AG08396 (cell line): ENCODE measurements at regions not wholly inside any gene's neighbourhood (a gene's known extent, or its start where the extent isn't known, plus 50 kb on each side); places are given as distances from the start of the nearest gene placed in this dataset.

Experiments
- DNase-seq: peaks from one replicate; pipeline ENCODE4 v3.0.0; 2012; ENCODE audit warnings: low spot score, mixed read lengths

DNA sequence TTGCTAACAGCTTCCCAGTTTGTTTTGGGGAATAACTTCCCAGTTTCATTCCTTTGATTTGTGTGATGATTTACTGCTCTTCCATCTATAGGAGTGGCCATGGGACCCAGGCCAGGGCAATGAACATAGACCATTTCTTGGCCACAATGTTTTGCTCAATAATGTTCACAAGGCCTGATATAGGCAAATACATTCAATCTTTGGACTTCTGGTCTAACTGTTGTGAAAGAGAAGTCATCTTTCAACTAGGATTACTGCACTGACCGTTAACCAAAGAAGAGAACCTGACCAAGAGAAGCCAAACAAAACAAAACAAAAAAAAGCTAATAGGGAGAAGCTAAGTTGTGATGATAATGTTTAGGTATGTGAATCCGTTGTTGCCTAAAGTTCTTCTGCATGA lies 221.8 kb upstream of the SUCLG2 start:
- DNase-seq = no peak

DNA sequence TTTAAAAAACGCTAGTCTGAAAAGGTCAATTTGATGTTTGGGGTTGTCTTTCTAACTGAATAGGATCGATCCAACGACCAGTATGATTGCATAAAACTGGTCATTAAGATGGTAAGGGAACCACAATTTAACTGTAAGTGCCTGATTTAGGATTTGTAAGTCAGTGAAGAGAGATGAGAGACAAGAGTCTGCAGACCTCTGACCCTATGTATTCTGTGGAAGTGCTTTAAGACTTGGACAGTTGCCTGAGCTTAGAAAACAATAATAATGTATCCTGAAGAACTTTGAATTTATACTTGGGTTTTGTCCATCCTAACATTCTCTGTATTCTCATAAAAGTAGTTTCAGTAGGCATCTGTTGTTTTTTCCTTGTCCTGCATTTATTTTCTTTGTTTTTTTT lies 221.4 kb upstream of the SUCLG2 start:
- no peak for DNase-seq

DNA sequence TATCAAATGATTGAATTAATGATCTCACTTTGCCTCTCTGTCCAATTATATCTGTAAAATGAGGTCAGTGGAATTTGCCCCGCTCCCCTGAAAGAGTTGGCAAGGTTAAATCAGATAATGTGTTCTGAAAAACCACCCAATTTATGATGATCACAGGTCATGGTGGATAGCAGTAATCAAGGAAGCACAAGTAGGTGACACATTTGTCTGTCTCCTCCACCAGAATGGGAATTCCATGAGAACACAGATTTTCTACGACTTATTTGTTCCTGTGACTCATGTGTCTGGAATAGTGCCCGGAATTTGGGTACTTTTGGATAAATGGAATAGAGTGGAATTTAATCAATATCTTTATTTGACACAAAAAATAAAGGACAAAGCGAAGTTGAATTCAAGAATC lies 220.9 kb upstream of the SUCLG2 start:
- DNase-seq = no peak

DNA sequence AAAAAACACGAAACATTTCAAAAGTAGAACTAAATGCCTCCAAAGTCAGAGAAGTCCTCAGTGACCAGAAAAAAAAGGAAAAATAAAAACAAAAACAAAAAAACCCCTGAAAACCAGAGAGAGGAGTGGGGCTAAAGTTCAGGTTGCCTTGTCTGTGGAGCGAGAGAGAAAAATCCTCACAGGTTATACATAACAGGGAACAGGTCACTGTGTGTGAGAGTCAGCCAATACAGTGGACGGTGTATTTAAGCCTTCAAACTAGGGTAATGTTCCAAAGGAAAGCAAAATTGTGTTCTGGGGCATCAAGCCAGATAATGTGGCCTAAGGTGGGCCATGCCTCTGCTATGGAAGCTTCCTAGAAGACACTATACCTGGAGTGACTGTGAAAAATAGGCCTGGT lies 216.1 kb upstream of the SUCLG2 start:
- DNase-seq = no peak

DNA sequence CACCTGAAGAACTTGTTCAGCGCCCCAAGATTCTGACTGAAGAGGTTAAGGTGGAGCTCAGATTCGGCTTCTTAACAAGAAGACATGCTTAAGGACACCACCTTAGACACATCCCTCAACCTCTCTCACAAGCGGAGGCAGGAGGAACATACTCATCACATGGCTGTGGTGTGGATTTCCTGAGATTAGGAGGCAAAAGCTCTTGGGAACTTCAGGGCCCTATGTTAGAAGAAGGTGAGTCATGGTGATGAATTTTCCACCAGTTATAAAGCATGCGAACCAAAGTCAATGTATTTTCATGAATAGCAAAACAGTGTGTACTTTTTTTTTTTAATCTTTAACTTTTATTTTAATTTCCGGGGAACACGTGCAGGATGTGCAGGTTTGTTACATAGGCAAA lies 212.2 kb upstream of the SUCLG2 start:
- DNase-seq = no peak

DNA sequence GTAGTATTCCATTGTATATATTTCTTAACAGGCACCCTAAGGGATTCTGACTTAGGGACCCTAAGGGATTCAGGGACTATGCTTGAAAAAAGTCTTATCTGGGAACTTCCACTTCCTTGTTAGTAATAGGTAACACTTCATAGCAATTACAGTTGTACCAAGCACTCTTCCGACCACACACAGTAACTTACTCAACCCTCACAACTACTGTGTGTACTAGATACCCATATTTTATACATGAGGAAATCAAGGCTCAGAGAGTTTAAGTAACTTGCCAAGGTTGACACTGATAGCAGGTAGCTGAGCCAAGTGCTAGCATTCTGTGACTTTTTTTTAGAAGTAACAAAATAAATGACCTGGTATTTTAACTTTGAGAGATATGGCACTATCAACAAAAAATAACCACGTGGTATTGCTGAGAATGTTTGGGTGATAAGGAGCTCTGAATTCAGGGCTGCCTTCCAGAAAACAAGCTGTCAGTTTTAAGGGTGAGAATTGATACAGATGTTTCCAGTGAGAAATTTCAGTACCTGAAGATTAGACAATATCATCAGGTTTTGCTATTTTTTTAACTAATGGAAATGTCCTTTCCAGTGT lies 210.3 kb upstream of the SUCLG2 start:
- no peak for DNase-seq

DNA sequence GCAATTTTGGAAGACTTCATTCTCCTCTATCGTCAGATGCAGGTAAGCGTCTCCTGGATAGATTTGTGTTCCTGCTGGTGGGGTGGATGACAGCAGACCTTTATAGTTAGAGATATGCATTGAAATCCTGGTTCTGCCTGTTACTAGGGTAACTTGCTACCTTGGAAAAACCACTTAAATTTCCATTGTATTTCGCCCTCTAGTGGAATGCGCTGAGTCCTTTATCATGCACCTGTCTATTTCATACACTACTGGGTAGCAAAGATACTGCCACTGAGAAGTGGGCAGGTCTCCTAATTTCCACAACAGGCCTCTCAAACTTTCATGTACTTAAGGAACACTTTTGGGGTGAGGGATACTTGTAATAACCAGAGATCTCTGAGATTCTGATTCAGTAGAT lies 209.5 kb upstream of the SUCLG2 start:
- DNase-seq = no peak

DNA sequence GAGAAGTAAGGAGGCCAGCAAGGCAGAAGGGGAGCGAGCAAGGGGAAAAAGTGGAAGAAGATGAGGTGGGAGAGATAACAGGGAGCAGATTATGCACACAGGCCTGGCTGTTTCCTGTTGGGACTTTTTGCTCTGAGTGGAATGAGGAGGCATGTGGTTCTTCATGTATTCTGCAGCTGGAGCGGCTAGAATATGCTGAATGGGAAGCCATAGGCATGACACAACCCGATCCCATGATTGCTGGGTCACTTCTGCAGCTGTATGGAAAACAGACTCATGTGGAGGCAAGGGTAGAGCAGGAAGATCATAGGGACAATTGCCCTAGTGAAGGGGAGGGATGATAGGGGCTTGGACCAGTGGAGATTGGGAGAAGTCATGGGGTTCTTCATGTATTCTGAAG lies 206.0 kb upstream of the SUCLG2 start:
- DNase-seq = no peak

DNA sequence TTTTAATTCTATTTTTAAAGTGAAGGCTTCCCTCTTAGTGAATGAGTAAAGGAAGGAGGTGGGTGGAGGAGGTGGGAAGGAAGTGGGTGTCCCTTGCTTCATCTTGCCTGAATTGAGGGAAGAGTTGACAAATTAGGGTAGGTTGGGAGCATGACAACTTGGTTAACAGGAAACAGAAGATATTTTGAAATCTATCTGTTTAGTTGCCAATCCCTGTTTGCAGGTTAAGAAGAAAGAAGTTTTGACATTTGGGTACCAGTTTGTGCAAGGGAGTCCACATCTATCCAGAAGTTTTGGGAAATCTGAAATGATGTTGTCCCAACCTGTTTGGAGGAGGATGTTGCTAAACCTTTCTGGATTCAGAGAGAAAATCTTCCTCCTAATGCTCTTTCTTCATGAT lies 204.1 kb upstream of the SUCLG2 start:
- DNase-seq = no peak

DNA sequence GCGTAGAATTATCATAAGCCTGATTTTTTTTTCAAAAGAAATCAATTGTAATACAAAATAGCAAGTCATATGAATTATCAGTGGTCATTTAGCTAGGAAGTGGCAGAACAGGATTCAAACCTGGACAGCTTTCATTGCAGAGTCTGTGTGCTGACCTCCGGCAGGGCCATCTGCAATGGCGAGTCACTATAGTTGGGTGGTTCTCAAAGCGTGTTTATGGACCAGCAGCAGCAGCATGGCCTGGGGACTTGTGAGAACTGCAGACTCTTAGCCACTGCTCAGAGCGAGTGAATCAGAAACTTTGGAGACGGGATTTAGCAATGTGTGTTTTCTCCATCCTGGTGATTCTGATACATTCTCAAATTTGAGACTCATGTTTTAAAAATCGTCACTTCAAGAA lies 202.3 kb upstream of the SUCLG2 start:
- no peak for DNase-seq

DNA sequence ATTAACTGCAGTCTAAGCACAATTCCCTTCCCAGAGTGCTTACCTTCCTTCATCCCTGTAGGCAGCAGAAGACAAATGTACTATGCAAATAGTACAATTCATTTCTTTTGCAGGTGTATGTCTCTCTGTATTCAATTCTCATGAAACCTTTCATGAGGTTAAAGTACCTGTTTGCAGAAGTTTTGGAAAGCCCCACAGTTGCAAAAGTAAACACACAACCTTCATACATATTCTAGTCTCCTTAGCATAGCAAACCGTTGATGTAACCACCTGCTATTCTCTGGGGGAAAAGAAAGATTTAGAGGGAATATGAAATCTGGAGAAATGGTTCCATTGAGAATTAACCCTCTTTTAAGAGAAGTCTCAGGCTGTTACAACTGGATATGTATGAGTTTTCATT lies 200.3 kb upstream of the SUCLG2 start:
- no peak for DNase-seq

DNA sequence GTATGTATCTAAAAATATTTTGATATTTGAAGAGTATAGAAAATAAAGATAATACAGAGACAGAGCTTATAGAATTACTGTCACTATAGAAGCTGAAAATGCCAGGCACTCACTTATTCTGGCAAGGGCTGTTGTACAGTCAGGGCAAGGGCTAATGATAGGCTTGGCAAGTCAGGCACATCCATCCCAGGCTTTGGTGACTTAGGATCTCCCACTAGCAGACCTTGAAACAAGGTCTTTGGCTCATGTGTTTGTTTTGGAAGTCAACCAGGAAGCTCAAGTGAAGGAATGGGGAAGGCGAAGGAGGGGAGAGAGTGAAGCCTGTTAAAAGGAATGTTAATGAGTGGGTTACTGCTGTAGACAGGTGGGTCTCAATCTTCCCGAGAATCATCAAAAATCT lies 199.1 kb upstream of the SUCLG2 start:
- DNase-seq = no peak

DNA sequence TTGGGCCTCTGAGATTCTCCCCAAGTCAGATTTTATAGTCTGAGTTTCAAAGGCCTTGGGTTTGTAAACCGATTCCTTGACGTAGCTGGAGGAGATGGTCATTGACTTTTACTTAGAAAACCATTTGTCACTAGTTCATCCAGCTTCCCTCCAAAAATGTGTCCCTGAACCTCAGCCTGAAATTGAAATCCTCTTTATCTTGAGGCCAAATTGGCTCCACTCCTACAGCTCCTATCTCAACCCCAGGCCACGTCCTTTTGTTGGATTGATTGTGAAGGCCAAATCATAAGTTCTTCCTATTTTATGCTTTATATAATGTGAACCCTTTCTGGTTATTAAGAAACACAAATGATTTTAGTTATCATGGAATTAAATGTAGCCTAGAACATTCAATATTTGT lies 193.9 kb upstream of the SUCLG2 start:
- no peak for DNase-seq

DNA sequence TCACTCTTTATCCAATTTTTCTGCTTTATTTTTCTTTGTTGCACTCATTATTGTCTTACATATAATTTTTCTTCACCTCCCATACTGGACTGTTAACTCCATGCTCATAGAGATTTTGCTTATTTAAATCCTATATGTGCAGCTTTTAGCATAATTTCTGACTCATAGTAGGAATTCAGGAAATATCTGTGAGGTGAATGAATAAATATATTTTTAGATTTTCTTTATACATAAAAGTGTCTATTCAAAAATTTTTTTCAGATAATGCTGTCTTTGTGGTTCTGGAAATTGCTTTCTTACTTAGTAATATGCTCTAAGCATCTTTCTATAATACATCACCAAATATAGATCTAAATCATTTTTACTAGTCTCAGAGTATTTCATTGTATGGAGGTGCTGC lies 191.8 kb upstream of the SUCLG2 start:
- no peak for DNase-seq

DNA sequence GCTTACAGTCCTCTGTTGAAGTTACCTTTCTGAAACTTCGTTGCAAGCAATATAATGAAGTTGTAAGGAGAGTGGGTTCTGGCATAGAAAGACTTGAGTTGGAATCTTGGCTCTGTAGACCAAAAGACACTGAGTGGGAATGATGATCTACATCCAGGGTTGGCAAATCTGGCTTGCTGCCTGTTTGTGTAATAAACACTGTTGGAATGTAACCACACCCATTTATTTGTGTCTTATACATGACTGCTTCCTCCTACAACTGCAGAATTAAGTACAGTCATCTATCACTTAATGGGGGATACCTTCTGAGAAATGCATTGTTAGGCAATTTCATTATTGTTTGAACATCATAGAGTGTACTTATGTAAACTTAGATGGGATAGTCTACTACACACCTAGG lies 178.4 kb upstream of the SUCLG2 start:
- no peak for DNase-seq

DNA sequence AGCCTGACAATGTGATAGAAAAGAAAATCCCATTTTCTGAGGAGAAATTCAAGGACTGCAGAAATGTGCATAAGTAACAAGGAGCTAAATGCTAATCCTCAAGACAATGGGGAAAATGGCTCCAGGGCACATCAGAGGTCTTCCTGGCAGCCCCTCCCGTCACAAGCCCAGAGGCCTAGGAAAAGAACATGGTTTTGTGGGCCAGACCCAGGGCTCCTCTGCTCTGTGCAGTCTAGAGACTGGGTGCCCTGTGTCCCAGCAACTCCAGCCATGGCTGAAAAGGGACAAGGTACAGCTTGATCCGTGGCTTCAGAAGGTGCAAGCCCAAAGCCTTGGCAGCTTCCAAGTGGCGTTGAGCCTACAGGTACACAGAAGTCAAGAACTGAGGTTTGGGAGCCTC lies 176.8 kb upstream of the SUCLG2 start:
- no peak for DNase-seq

DNA sequence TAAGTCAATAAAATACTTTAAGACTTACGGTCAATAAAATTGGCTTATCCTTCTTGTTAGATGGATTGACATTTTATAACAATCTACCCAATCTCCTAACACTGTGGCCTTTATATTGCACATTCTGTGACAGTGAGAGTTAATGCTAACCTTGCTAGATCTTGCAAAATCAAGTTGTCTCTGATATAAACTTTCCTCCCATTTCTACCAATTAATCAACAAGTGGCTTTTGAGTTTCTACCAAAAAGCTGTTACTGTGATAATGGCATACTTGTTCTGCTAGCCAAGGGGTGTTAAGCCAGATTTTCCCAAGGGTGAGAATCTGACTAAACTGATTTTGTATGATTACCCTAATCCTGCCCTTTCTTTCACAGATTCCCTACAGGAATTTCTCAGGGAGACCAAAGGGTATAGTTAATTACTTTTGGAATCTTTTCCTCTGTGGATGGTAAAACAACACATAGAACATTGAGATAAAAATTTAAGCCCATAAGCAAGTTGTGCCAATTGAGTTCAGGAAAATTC lies 174.1 kb upstream of the SUCLG2 start:
- DNase-seq = no peak

DNA sequence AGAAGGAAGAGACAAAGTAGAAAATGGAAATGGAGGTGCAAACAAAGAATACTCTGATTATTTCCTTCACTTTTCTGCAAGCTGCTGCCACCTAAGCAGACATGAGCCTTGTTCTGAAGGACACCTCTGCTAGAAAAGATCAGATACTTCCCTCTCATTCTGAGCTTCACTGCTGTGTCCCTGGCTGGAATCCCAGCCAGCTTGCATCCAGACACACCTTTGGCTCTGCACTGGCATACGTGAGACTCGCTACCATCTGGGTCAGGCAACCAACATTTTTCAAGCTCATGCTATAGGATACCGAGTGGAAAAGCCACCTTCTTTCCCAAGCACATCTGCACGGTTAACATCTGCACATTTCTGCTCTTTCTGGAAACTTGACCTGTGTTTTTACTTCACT lies 166.7 kb upstream of the SUCLG2 start:
- DNase-seq = no peak

DNA sequence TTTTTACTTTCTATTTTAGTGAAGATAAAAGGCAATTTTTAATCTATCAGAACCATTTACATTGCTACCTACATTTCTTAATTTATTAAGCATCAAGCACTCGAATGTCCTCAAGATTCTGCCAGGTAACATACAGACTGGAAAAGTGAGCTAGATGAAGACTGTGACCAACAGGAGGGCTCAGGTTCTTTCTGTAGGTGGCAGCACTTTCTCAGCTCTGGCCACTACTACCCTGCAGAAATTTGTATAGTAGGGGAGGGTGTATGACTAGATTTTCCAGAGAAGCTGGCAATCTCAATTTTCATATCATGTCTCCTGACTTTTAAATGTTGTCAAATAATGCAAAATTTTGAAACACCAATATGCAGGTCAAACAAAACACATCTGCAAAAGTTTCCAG lies 165.0 kb upstream of the SUCLG2 start:
- DNase-seq = no peak

DNA sequence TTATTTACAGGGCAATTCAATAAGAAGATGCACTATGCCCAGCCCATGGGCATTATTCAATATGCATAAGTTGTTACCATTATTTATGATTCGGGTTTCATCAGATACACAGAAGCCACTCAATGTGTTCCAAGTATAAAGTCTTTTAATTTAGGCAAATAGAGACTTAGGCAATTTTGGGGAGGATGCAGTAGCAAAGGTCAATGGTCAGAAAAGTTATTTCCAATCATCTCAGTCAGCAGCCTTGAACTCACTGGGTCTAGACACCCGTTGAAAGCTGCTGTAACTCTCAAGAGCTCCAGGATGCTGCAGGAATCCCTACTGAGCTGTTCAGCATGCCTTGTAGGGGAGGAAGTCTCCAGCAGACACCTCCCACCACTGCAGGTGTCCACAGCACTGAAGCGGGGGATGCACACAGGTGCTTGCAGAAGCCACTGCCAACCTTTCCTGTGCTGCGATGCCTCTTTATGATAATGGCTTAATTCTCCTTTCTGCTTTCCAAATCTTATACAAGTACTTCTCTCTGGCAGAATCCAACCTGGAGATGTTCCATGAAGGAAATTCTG lies 155.0 kb upstream of the SUCLG2 start:
- DNase-seq = no peak

DNA sequence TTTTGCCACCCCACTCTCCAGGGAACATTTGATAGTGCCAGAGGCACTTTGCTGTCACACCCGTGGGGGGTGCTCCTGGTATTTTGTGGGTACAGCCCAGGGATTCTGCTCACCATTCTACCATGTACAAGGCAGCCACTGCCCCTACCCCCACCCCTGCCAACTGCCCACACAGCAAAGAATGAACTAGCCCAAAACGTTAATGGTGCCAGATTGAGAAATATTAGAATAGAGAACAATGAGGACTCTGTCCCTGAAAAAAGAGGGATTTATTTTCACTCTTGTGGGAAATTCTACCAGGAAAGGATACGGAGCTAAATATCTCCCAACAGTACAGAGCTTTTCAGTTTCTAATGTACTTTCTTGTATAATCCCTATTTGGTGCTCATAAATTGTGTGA lies 154.5 kb upstream of the SUCLG2 start:
- no peak for DNase-seq

DNA sequence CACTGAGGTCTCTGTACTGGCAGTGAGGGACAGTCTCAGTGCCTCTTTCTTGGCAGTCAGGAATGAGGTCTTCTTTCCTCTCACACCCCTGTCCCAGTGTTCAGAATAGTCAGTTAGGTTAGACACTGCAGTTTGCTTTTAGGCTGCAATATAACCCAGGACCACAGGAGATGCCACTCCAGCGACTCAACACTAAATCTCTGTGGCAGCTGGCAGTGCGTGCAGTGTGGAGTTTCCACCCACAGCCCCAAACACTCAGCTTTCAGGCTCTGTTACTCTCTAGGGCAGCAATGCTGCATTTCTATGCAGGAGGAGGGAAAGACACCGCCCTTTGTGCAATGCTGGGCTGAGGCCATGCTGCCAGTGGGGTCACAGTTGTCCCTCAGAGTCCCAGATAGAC lies 150.2 kb upstream of the SUCLG2 start:
- DNase-seq = no peak

DNA sequence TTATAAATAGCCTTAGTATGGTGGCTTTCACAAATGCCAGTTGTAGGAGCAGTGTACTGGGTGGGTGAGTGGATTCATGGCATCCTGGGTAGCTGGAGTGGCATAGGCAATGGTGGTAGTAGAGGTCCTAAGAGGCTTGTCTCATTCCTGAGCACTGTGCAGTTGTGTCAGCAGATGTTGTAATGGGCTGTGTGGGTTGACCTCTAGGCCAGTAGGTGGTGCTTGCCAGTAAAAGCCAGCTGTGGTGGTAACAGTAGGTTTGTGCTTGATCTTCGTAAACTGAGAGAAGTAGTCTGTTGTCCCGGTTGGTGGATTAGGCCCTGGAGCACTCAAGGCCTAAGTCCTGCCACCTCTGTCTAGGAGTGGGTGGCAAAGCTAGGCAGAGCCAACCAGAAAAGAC lies 149.7 kb upstream of the SUCLG2 start:
- DNase-seq = no peak

DNA sequence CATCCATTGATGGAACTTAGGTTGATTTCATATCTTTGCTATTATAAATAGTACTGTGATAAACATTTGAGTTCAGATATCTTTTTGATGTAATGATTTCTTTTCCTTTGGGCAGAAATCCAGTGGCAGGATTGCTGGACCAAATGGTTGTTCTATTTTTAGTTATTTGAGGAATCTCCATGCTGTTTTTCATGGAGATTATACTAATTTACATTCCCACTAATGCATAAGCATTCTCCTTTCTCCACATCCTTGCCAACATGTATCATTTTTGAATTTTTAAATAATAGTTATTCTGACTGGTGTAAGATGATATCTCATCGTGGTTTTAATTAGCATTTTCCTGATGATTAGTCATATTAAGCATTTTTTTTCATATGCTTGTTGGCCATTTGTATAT lies 144.0 kb upstream of the SUCLG2 start:
- DNase-seq = no peak

DNA sequence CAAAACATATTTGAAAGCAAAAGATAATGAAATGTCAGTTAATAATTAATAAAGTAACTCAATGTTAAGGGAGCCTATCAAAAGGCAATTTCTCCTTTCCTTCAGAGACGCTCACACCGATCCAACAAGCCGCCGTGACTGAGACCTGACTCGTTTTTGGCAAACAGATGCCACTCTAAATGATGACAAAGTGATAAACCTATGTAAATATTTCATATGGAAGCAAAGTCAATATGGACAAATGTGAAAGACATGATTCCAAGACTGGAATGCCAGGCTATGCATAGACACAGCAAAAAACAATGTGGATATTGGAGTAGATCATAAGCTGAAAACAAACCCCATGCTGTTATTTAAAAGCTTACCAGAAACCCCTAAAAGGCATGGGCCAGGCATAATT lies 137.2 kb upstream of the SUCLG2 start:
- no peak for DNase-seq
